WTC11 (cell line): ENCODE measurements at regions not wholly inside any gene's neighbourhood (a gene's known extent, or its start where the extent isn't known, plus 50 kb on each side); places are given as distances from the start of the nearest gene placed in this dataset.

Experiments
- NR3C1 ChIP-seq: sonication (generic); formaldehyde crosslinking; conservative IDR thresholded peaks from 2 replicates; pipeline ENCODE4 v1.8.1; 2023; ENCODE audit warnings: low read depth, mild to moderate bottlenecking, missing genetic modification reagents
- ZNF219 ChIP-seq: sonication (generic); formaldehyde crosslinking; IDR thresholded peaks from 2 replicates; pipeline ENCODE4 v1.8.0; 2023; ENCODE audit warnings: missing genetic modification reagents, mild to moderate bottlenecking, borderline replicate concordance
- ZNF317 ChIP-seq: sonication (generic); formaldehyde crosslinking; IDR thresholded peaks from 2 replicates; pipeline ENCODE4 v1.8.1; 2023; ENCODE audit warnings: low read depth, mild to moderate bottlenecking, moderate library complexity, missing genetic modification reagents, borderline replicate concordance

DNA sequence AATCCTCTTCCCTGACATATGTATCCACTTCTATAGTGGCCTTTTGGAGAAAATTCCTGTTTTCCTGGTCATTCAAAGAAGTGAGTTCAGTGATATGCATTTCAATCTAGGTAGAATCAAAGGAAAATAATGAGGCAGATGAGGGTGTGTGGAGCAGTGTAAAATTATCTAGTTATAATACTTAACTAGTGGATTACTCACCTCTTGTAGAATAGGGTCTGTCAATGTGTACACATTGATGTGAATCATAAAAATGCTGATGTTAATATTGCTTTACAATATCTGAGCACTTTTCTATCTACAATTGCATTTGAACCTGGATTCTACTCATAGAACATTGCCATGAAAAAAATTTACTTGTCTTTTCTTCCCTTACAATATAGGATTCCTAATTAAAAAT, 293.5 kb downstream of the GBA3 start:
- TF ChIP-seq NR3C1 (CRISPR knock-in tag): no peak
- TF ChIP-seq ZNF317 (CRISPR knock-in tag): no peak
- TF ChIP-seq ZNF219 (CRISPR knock-in tag): no peak
